ENCODE measurements at regions not wholly inside any gene's neighbourhood (a gene's known extent, or its start where the extent isn't known, plus 50 kb on each side); places are given as distances from the start of the nearest gene placed in this dataset.

- DNase-seq, result no peak
Measured at GRCh38 chr6:2414885-2415547, 169.6 kb upstream of the GMDS start.

- peak; percentile 37 for DNase-seq
Measured at GRCh38 chr6:2412731-2413130, 167.3 kb upstream of the GMDS start.

DNA sequence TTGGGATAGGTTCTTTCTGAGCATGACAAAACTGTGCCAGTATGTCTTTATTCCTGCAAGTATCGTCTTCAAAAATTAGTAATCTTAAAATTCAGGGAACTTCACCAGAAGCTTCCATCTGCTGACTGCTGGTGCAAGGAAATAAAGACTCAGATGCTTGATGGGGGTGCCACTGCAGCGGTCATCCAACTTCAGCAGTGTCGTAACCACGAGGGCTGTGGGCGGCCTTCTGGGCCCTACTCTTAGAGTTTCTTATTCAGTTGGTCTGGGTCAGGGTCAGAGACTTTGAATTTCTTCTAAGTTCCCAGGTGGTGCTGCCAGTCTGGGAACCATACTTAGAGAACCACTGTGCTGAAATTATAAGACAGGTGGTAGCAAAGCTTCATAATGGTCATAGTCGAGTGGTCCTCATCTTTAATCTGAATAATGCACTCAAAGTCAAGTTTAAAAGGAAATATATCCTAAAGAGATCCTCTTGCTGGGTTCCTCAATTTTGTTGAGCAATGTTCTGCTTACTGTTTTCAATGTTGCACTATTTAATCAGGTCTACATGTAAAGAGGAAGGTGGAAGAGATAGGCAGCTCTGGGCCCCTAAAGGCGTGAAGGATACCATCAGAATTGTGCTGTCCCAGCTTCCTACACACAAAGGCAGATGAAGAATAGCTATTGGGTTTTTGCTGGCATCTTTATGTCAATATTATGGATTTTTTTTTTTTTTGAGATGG, 165.4 kb upstream of the GMDS start:
- no peak for DNase-seq

DNA sequence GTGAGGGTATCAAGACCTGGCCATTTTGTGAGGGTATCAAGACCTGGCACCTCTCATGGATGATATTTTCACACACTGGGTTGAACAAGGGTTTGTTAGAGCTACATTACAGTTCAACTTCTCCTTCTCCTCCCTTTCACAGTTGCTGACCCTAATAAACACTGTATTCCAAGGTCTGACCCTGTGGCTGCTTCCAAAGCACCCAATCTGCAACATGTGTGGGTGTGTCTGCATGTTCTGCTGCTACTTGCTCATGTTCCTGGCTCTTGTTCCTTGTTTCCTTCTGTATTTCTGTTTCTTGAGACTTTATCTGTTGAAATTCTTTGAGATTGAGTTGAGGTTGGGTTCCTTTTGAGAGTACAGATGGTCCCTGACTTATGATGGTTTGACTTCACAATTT, 162.1 kb upstream of the GMDS start:
- DNase-seq, result no peak

DNA sequence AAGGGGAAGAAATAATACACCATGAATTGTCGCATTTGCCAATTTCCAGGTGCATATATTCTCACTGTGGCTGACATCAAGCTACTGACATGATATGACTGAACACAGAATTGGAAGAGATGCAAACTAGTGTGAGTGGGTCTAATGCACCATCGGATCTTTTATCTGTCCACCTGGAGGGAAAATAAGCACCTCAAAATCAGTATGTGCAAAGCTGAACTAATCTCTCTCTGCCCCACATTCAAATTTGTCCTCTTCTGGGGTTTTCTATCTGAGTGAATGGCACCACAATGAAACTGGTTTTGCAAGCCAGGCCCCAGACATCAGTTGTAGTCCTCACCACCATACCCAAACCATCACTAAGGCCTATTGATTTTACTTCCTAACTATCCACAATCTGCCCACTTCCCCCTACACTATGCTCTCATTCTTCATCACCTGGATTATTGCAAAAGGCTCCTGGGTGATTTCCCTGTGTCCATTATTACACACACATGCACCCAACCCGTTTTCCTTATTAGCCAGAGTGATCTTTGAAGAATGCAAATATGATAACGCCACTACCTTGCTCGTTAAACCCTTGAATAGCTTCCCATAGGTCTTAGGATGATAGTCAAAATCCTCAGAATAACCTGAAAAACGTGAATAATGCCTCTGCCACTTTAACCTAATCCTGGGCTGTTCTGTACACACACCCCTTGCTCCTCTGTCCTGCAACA, 159.0 kb upstream of the GMDS start:
- no peak for DNase-seq

DNA sequence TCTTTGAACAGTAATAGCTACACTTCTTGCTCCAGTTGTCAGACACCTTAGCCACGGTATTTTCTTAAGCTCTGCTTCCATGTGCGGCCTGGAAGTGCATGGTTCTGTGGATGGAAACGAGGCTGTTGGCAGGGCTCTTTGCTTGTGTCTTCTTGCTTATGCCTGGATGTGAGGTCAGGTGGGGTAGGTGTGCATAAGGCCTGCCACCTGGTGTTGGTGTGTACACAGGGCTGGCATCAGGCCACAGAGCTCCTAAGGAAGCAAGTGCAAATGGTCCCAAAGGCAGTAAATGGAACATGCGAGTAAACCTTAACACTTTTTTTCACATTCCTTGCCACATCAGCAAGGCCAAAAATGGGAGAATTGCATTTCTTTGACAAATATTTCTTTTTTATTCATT, 158.1 kb upstream of the GMDS start:
- no peak for DNase-seq

GRCh38 chr6:2396846-2397630, 151.6 kb upstream of the GMDS start:
- peak; percentile 6 for DNase-seq

DNA sequence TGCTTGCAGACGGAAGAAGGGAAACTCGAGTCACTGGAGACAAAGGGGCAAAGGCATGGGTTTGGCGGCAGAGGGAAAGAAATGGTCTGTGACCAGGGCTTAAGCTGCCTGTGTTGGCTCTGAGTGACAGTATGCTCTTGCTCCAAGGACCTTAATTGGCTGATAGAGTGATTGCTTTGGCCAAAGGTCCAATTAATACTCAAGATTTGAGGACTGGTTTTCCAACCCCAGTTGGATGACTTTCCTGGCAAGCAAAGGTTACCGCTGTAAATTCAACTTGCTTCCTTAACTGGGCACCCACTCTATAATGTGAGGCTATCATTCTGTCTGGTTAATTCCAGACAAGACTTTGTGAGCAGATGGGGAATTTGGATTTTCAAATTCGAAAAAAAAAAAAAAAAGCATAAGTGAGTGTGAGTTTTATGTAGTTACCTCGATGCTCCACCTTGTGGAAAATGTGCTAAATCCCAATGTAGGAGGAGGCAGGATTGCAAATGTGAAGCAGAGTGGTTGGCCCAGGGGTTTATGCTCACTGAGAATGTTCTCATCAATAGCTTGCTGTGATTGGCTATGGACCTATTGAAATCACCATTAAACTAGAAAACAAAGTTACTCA, 150.7 kb upstream of the GMDS start:
- DNase-seq, result no peak

- no peak for DNase-seq
Measured at GRCh38 chr6:2388554-2389324, 143.3 kb upstream of the GMDS start.

GRCh38 chr6:2387445-2387844, 142.0 kb upstream of the GMDS start:
- no peak for DNase-seq

- no peak for DNase-seq
Measured at GRCh38 chr6:2385471-2385983, 140.1 kb upstream of the GMDS start.

DNA sequence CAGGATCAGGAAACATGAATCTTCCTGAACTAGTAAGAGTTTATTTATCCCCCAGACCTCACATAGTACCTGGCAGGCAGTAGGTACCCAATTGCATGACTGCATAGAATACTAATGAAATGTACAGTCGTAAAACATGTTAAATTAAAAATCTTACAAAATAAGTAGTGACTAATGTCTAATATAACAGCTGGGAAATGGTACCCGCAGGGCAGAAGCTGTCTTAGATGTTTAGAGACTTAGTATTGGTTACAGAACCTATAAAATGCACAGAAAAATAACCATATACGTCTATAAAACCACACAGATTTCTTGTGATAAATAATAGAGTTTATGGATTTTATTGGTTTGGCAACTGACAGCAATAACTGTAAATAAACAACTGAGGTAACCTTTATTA, 139.1 kb upstream of the GMDS start:
- DNase-seq, result no peak

GRCh38 chr6:2381872-2382661, 136.7 kb upstream of the GMDS start:
- DNase-seq, result no peak

DNA sequence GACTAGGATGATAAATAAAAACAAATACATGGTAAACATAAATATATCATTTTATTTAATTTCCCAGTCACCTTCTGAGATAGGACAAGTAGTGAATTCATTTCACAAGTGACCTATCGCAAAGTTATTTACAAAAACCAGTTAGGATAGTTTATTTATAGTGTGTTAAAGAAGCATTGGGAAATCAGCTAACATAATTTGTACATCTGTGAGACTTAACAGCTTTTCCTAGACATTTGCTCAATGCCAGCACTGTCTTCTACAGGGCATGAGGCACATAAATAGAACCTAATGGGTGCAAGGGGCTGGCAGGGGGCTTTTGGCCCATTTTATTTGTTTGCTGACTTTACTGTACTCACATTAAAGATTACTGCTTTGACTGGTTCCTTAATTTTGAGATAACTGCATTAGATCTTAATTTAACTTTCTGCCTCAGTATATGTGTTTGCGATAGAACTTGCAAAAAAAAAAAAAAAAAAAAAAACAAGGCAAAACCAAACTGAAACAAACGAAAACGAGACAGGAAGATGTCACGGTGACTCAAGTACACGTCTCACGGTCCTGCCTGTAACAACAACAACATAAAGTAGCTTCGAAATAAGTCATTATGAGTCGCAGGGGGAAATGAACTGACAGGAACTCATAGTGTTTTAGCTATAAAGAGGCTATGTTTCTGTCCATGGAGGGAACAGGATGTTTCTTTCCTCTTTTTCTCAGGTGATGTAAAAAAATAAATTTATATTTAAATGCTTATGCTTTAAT, 133.7 kb upstream of the GMDS start:
- peak; percentile 9 for DNase-seq

DNA sequence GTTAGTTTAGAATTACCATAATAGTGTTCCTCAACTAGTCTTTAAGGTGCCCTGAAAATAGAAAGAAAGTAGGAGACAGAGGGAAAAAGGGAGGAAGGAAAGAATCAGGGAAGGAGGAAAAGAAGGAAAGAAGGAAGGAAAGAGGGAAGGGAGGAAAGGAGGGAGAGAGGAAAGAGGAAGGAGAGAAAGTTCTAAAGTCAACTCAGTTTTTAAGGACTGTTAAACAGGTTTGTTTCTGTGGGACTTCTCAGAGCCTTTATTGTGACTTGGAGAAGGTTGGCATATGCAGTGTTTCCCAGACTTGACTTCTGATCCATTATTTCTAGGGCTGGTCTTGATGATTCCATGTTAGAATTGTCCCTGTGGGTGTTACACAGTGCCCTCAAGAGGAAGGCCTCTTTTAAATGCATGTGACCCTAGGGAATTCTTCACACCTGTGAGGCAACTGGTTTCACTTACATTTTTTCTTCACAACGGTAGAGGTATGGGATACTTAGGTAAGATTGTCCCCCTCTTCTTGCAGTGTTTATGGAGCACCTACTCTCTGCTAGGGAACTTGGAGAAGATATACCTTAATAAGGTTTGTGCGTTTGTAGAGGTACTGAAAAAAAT, 132.7 kb upstream of the GMDS start:
- no peak for DNase-seq

GRCh38 chr6:2376429-2377355, 131.3 kb upstream of the GMDS start:
- DNase-seq, result peak; percentile 27

GRCh38 chr6:2375443-2375842, 130.0 kb upstream of the GMDS start:
- DNase-seq, result no peak

DNA sequence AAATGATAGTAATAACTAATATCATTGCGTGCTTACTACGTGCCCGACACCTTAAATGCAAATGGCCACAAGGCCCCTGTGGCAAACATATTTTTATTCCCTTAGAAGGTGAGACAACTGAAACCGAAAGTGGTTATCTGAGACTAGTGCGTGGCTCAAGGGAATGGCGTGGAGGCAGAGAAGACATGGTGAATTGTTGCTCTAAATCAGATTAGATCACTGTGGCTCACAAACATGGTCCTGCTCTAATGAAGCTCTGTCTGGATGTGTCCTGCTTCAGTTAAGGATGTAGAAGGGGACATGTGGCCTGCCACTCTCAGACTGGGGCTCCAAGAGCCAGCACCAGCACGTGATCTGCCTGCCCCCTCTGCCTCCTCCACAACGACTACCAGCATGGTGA, 124.2 kb upstream of the GMDS start:
- DNase-seq, result no peak

DNA sequence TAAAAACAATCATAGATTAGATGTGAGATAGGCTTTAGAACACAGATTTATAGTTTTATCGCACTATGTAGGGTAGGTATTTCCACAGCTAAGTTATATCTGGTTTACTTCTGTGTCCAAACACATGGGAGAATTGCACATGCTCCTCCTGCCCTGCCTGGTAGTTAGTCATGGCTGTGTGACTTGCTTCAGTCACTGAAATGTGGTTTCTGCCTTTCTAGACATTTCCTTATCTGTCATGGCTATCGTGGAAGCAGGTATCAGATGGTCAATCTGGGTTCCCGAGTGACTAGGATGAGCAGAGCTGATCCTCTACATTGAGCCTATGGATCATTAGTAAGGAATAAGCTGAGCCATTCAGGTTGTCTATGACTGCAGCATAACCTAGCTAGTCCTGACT, 117.8 kb upstream of the GMDS start:
- DNase-seq, result no peak

Data from amniotic stem cell (primary cell).